ENCODE measurements at regions not wholly inside any gene's neighbourhood (a gene's known extent, or its start where the extent isn't known, plus 50 kb on each side); places are given as distances from the start of the nearest gene placed in this dataset.

GRCh38 chr16:51544851-51545467 lies 393.9 kb upstream of the SALL1 start:
- Histone ChIP-seq H3K27me3 (replicated peaks; ENCODE audit: insufficient read depth) (no peaks in the 10 kb centered on the region), H3K9me3 (no peaks in the 10 kb centered on the region), H3K4me3 (no peak overlapping the region), H3K36me3 (no peaks in the 10 kb centered on the region), H3K27ac (no peak overlapping the region), H3K4me1 (ENCODE audit: control insufficient read depth in 1 of 2, low read depth in 2 of 2) (no peaks in the 10 kb centered on the region)
- ATAC-seq (ENCODE audit: insufficient number of reproducible peaks, low FRiP score, low read depth) (no peak), DNase-seq (ENCODE audit: low spot score) (no peak)
- no peak for TF ChIP-seq CTCF (IDR thresholded peaks at IDR 0.05)

- no peak for TF ChIP-seq CTCF (IDR thresholded peaks at IDR 0.05)
- DNase-seq (ENCODE audit: low spot score) = no peak
These were observed 392.9 kb upstream of the SALL1 start for GRCh38 chr16:51543971-51544370.

GRCh38 chr16:51542981-51543815 lies 392.1 kb upstream of the SALL1 start:
- no peaks in the 10 kb centered on the region for H3K27me3 ChIP-seq (replicated peaks; ENCODE audit: insufficient read depth)
- TF ChIP-seq CTCF (IDR thresholded peaks at IDR 0.05) = no peak
- no peaks in the 10 kb centered on the region for H3K4me1 ChIP-seq (ENCODE audit: control insufficient read depth in 1 of 2, low read depth in 2 of 2)
- ATAC-seq (ENCODE audit: insufficient number of reproducible peaks, low FRiP score, low read depth) (no peak), DNase-seq (ENCODE audit: low spot score) (no peak)
- no peak overlapping the region for H3K4me3 ChIP-seq
- H3K36me3 ChIP-seq = no peaks in the 10 kb centered on the region
- H3K9me3 ChIP-seq = no peaks in the 10 kb centered on the region
- H3K27ac ChIP-seq = no peak overlapping the region

More at GRCh38 chr16:51543971-51544370, 392.9 kb upstream of the SALL1 start:
- Histone ChIP-seq H3K4me1 (ENCODE audit: control insufficient read depth in 1 of 2, low read depth in 2 of 2) (no peaks in the 10 kb centered on the region), H3K36me3 (no peaks in the 10 kb centered on the region), H3K27ac (no peak overlapping the region), H3K27me3 (replicated peaks; ENCODE audit: insufficient read depth) (no peaks in the 10 kb centered on the region), H3K4me3 (no peak overlapping the region), H3K9me3 (no peaks in the 10 kb centered on the region)
- ATAC-seq (ENCODE audit: insufficient number of reproducible peaks, low FRiP score, low read depth) = no peak

- no peak for DNase-seq (ENCODE audit: low spot score)
- Histone ChIP-seq H3K4me3 (no peak overlapping the region), H3K27me3 (replicated peaks; ENCODE audit: insufficient read depth) (no peaks in the 10 kb centered on the region), H3K27ac (no peak overlapping the region), H3K4me1 (ENCODE audit: control insufficient read depth in 1 of 2, low read depth in 2 of 2) (no peaks in the 10 kb centered on the region), H3K36me3 (no peaks in the 10 kb centered on the region), H3K9me3 (no peaks in the 10 kb centered on the region)
- TF ChIP-seq CTCF (IDR thresholded peaks at IDR 0.05) = no peak
- no peak for ATAC-seq (ENCODE audit: insufficient number of reproducible peaks, low FRiP score, low read depth)
These were observed 389.2 kb upstream of the SALL1 start for GRCh38 chr16:51540259-51540658.

GRCh38 chr16:51538707-51539498 lies 387.8 kb upstream of the SALL1 start:
- no peaks in the 10 kb centered on the region for H3K27me3 ChIP-seq (replicated peaks; ENCODE audit: insufficient read depth)
- ATAC-seq (ENCODE audit: insufficient number of reproducible peaks, low FRiP score, low read depth) (no peak), DNase-seq (ENCODE audit: low spot score) (no peak)
- H3K27ac ChIP-seq = no peak overlapping the region
- H3K4me3 ChIP-seq = no peak overlapping the region
- no peaks in the 10 kb centered on the region for H3K4me1 ChIP-seq (ENCODE audit: control insufficient read depth in 1 of 2, low read depth in 2 of 2)
- H3K9me3 ChIP-seq = no peaks in the 10 kb centered on the region
- no peaks in the 10 kb centered on the region for H3K36me3 ChIP-seq
- TF ChIP-seq CTCF (IDR thresholded peaks at IDR 0.05) = no peak

Data from thoracic aorta (tissue), 2 donors.